B cell (primary cell): ENCODE measurements at regions not wholly inside any gene's neighbourhood (a gene's known extent, or its start where the extent isn't known, plus 50 kb on each side); places are given as distances from the start of the nearest gene placed in this dataset.

ENCODE experiments used
- ATAC-seq: fragments of 200-7000 bp; cut with Tn5 transposase; one replicate; pipeline ENCODE4 v1.10.0; 2021; ENCODE audit warnings: low read depth, mild to moderate bottlenecking, moderate number of reproducible peaks, moderate library complexity
- CTCF ChIA-PET: fragments of 350-600 bp; sonication (Branson Sonifier 250); formaldehyde crosslinking; loops from one replicate; lab custom pipeline; 2021; ENCODE audit warnings: antibody characterized with exemption, inconsistent platforms; lab: Charles Lee
- POLR2A ChIA-PET: fragments of 350-600 bp; sonication (Branson Sonifier 250); formaldehyde crosslinking; loops from one replicate; lab custom pipeline; 2021; ENCODE audit warnings: antibody characterized with exemption; lab: Charles Lee
- DNase-seq: peaks from one replicate; pipeline ENCODE4 v3.0.0; 2013
- H2AFZ ChIP-seq: 2 replicates; pipeline ENCODE4 v1.6.1; 2012; ENCODE audit warnings: mild to moderate bottlenecking, low read depth, low read length; ENCODE audit not compliant: insufficient read depth, poor library complexity, severe bottlenecking
- H3K27ac ChIP-seq, 2 donors: 1 replicate in 1 of 2; 2 replicates in 1 of 2; pipeline ENCODE4 v1.5.1; 2012 to 2013; ENCODE audit warnings: low read length in 2 of 2, mild to moderate bottlenecking in 2 of 2, moderate library complexity in 1 of 2
- H3K27me3 ChIP-seq, 4 experiments: fragments of 200-600 bp in 1 of 4; sonication (generic) in 1 of 4; replicated peaks in 1 of 4; 1 replicate in 2 of 4; 2 replicates in 2 of 4; pipeline versions ENCODE4 v1.6.1 to v1.7.0; 2013 to 2016; ENCODE audit warnings: low read length in 3 of 4, mild to moderate bottlenecking in 2 of 4, mixed read lengths in 1 of 4, moderate library complexity in 1 of 4; ENCODE audit not compliant: insufficient read depth in 4 of 4, control insufficient read depth in 3 of 4; ENCODE audit errors: control extremely low read depth in 1 of 4
- H3K36me3 ChIP-seq, 2 experiments: replicated peaks in 1 of 2; 1 replicate in 1 of 2; 2 replicates in 1 of 2; pipeline versions ENCODE4 v1.6.1 to v1.7.1; 2013; ENCODE audit warnings: low read length in 1 of 2; ENCODE audit not compliant: insufficient read depth in 2 of 2, control insufficient read depth in 1 of 2; ENCODE audit errors: control extremely low read depth in 1 of 2, extremely low read depth in 1 of 2
- H3K4me1 ChIP-seq, 2 donors: fragments of 200-600 bp in 1 of 2; sonication (generic) in 1 of 2; 1 replicate in 1 of 2; 2 replicates in 1 of 2; pipeline versions ENCODE4 v1.5.1 to v1.6.1; 2013 to 2017; ENCODE audit warnings: low read length in 2 of 2; ENCODE audit not compliant: control insufficient read depth in 2 of 2, insufficient read depth in 2 of 2
- H3K4me2 ChIP-seq: replicated peaks from 2 replicates; pipeline ENCODE3; 2012; ENCODE audit warnings: mild to moderate bottlenecking, low read depth, low read length; ENCODE audit not compliant: poor library complexity, severe bottlenecking
- H3K4me3 ChIP-seq, 5 experiments: fragments of 200-600 bp in 1 of 5; sonication (generic) in 1 of 5; 1 replicate in 3 of 5; 2 replicates in 2 of 5; pipeline versions ENCODE4 v1.5.1 to v1.7.0; 2011 to 2016; ENCODE audit warnings: low read length in 4 of 5, mild to moderate bottlenecking in 4 of 5, low read depth in 2 of 5, control low read depth in 1 of 5, moderate library complexity in 1 of 5; ENCODE audit not compliant: insufficient read depth in 1 of 5; ENCODE audit errors: control extremely low read depth in 1 of 5, extremely low read depth in 1 of 5
- H3K79me2 ChIP-seq: fragments of 200-600 bp; sonication (generic); one replicate; pipeline ENCODE4 v1.6.0; 2016; ENCODE audit warnings: low read length; ENCODE audit not compliant: control insufficient read depth, insufficient read depth
- H3K9ac ChIP-seq: fragments of 200-600 bp; sonication (generic); 2 replicates; pipeline ENCODE4 v1.6.1; 2017; ENCODE audit warnings: mild to moderate bottlenecking, low read length, moderate library complexity
- H3K9me3 ChIP-seq, 3 donors: one replicate each; pipeline versions ENCODE4 v1.6.1 to v1.7.1; 2013; ENCODE audit warnings: low read length in 2 of 3; ENCODE audit not compliant: control insufficient read depth in 2 of 3, insufficient read depth in 1 of 3; ENCODE audit errors: control extremely low read depth in 1 of 3
- H4K20me1 ChIP-seq: 2 replicates; pipeline ENCODE4 v1.6.0; 2012; ENCODE audit warnings: mild to moderate bottlenecking, low read length; ENCODE audit not compliant: insufficient read depth, control insufficient read depth, poor library complexity, severe bottlenecking
- H3K27ac Mint-ChIP-seq: one replicate; pipeline ENCODE4 v1.8.0; 2021; ENCODE audit warnings: mixed read lengths
- H3K27me3 Mint-ChIP-seq: one replicate; pipeline ENCODE4 v1.8.0; 2021; ENCODE audit warnings: mixed read lengths
- H3K4me1 Mint-ChIP-seq: one replicate; pipeline ENCODE4 v1.8.0; 2021; ENCODE audit warnings: mixed read lengths
- H3K4me3 Mint-ChIP-seq: one replicate; pipeline ENCODE4 v1.8.0; 2021; ENCODE audit warnings: mixed read lengths
- H3K9me3 Mint-ChIP-seq: one replicate; pipeline ENCODE4 v1.8.0; 2022; ENCODE audit warnings: mixed read lengths; ENCODE audit not compliant: insufficient read depth
- EZH2 ChIP-seq: IDR thresholded peaks from 2 replicates; pipeline ENCODE4 v1.6.1; 2012; ENCODE audit warnings: borderline replicate concordance, low read depth, mild to moderate bottlenecking, moderate library complexity, low read length; ENCODE audit not compliant: insufficient read depth, poor library complexity, severe bottlenecking
- WGBS: methylation state at CpG from one replicate; pipeline ENCODE4 v1.1.5; 2013; ENCODE audit warnings: missing lambda C conversion rate; ENCODE audit not compliant: insufficient coverage; 5-methylcytosine and 5-hydroxymethylcytosine counted together
- intact Hi-C: fragments of 100-400 bp; cut with micrococcal nuclease; formaldehyde crosslinking; loops from one replicate; pipeline ENCODE4 v1.10.0; 2022
- TF ChIP-seq, protein P1 (sequence below): fragments of 200-600 bp; IDR thresholded peaks from one replicate; pipeline ENCODE4 v1.8.0; 2022; ENCODE audit warnings: antibody characterized with exemption, mild to moderate bottlenecking

DNA sequence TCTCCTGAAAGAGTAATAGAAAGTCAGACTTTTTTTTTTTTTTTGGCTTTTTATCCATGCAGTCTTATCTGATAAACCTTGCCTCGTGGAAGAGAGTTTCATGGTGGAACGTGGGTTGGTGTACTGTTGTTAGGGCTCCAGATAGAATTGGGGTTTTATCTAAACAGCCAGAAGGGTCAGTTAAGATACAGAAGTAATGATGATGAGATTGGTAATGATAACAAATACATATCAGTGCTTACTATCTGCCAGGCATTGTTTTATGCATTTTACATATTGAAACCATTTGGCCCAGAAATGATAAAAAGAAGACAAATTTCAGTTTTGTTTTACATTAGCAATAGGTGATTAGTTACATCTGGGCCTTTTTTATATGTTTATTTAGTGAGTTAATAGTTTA is 372.8 kb upstream of the PRICKLE1 start:
- H3K27me3 ChIP-seq, result no peaks in the 10 kb centered on the region
- H2AFZ ChIP-seq, result no peak overlapping the region
- no peaks in the 10 kb centered on the region for H3K27me3 Mint-ChIP-seq
- H3K9me3 Mint-ChIP-seq, result no peaks in the 10 kb centered on the region
- no peak overlapping the region for H3K4me3 ChIP-seq
- TF ChIP-seq EZH2, result no peak
- TF ChIP-seq, protein P1, sequence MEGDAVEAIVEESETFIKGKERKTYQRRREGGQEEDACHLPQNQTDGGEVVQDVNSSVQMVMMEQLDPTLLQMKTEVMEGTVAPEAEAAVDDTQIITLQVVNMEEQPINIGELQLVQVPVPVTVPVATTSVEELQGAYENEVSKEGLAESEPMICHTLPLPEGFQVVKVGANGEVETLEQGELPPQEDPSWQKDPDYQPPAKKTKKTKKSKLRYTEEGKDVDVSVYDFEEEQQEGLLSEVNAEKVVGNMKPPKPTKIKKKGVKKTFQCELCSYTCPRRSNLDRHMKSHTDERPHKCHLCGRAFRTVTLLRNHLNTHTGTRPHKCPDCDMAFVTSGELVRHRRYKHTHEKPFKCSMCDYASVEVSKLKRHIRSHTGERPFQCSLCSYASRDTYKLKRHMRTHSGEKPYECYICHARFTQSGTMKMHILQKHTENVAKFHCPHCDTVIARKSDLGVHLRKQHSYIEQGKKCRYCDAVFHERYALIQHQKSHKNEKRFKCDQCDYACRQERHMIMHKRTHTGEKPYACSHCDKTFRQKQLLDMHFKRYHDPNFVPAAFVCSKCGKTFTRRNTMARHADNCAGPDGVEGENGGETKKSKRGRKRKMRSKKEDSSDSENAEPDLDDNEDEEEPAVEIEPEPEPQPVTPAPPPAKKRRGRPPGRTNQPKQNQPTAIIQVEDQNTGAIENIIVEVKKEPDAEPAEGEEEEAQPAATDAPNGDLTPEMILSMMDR, result no peak
- no peak overlapping the region for H3K4me3 Mint-ChIP-seq
- H3K9me3 ChIP-seq, result no peaks in the 10 kb centered on the region
- no peak overlapping the region for H3K4me2 ChIP-seq
- ATAC-seq (no peak), DNase-seq (no peak)
- no peaks in the 10 kb centered on the region for H3K4me1 Mint-ChIP-seq
- POLR2A ChIA-PET, result no interaction called here
- H3K9ac ChIP-seq, result no peak overlapping the region
- no peaks in the 10 kb centered on the region for H3K79me2 ChIP-seq
- no CpG with 5 or more reads among the region's 2 CpGs for WGBS
- intact Hi-C loops, result no loop called here
- H3K36me3 ChIP-seq, result no peaks in the 10 kb centered on the region
- H3K27ac ChIP-seq, result no peak overlapping the region
- no peak overlapping the region for H3K27ac Mint-ChIP-seq
- no peaks in the 10 kb centered on the region for H4K20me1 ChIP-seq
- H3K4me1 ChIP-seq, result no peaks in the 10 kb centered on the region
- CTCF ChIA-PET, result no interaction called here

DNA sequence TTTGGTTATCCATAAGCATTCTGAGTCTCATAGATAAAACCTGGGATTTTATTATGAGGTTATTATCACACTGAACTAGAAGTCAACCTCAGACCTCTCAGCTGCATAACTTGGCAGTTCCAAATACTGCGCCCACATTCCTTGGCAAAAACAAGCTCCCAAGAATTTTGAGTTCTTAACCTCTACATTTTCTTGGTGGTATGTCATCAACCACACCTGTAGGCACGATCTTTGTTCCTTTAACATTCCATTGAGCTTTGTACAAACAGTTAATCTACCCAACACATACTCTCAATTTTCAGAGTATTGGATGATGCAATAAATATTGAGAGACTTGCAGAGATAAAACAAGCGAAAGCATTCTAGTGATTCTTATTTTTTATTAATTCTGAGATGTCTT is 371.8 kb upstream of the PRICKLE1 start:
- intact Hi-C loops, result no loop called here
- H3K4me3 Mint-ChIP-seq, result no peak overlapping the region
- H3K27me3 Mint-ChIP-seq, result no peaks in the 10 kb centered on the region
- no peak overlapping the region for H3K27ac Mint-ChIP-seq
- Histone ChIP-seq H3K4me3 (no peak overlapping the region), H3K36me3 (no peaks in the 10 kb centered on the region), H3K4me2 (no peak overlapping the region), H4K20me1 (no peaks in the 10 kb centered on the region), H3K27ac (no peak overlapping the region), H3K27me3 (no peaks in the 10 kb centered on the region), H3K79me2 (no peaks in the 10 kb centered on the region), H3K9ac (no peak overlapping the region), H3K4me1 (no peaks in the 10 kb centered on the region), H3K9me3 (no peaks in the 10 kb centered on the region), H2AFZ (no peak overlapping the region)
- H3K9me3 Mint-ChIP-seq, result no peaks in the 10 kb centered on the region
- 83% methylated on average over 1 of the region's 3 CpGs for WGBS
- ATAC-seq (no peak), DNase-seq (no peak)
- POLR2A ChIA-PET, result no interaction called here
- TF ChIP-seq, protein P1, result no peak
- no peak for TF ChIP-seq EZH2
- CTCF ChIA-PET, result no interaction called here
- H3K4me1 Mint-ChIP-seq, result no peaks in the 10 kb centered on the region
